Activated gamma-delta T cell treated with anti-CD3 and anti-CD28 coated beads, Interleukin-2, amount 50 U/mL, for 16 hours (primary cell): ENCODE measurements at regions not wholly inside any gene's neighbourhood (a gene's known extent, or its start where the extent isn't known, plus 50 kb on each side); places are given as distances from the start of the nearest gene placed in this dataset.

Experiments used
- DNase-seq: peaks from one replicate; pipeline ENCODE4 v3.0.0-alpha.2; 2020; ENCODE audit warnings: low read depth

DNA sequence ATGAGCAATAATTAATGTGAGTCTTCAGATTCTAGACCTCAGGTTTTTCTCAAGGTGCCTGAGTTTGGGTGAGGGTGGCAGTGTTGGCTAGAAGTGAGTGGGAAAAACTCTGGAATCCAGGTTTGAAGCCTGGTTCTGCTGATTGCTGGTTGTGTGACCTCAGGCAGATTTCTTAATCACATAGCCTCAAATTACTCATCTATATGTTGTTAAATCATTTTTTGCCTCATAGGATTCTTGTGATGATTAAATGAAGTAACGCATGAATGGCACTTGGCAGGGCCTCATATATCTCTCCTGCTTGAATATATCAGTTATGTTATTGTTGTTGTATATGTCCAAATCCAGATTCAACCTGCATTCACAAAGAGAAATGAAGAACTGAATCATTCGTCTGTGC, 60.5 kb downstream of the NR2F2 start:
- DNase-seq, result no peak

DNA sequence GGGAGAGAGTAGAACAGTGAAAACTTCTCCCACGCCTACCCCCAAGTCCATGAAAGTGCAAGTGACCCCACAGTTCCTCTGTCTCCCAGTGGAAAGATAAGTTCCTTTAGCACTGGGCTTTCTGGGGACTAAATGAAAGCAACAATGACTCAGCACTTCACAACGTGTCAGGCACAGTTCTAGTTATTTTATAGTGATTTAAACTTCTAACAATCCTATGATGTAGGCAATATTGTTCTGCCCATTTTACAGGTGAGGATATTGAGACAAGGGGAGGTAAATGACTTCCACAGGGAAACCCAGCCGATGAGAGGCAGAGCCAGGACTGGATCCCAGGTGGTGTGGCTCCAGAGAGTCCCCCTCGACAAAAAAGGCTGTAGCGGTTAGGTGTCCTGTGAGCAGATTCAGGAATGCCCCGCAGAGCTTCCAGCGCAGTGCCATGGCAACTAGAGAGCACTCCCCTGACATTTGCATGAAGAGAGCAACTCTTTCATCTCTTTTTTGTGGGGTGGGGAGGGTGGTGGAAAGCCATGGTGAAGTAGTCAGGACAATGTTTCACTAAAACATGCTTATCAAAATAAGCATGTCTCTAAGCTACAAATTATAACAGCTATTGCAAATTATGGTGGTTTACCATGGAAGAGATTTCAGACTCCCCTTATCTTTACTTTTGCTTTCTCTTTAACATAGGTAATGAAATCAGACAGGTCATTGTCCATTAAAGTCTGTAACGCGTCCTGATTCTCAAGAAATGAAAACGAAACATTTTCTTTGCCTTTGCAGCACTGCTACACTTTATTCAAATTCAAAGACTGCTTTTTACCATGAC, 62.1 kb downstream of the NR2F2 start:
- DNase-seq, result no peak

DNA sequence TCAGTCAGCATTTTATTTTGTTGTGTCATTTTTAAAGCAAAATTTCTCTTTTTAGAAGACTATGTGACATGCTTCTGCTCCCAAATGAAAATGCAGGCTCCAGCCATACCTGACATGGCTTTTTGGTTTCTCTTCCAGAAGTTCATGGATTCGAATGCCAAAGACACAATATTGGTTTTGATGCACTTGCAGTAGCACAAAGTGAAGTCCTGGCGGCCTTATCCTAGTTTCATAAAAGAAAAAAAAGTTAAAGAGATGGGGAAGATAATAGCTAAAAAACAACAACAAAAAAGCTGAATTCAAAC, 62.7 kb downstream of the NR2F2 start:
- DNase-seq, result no peak

DNA sequence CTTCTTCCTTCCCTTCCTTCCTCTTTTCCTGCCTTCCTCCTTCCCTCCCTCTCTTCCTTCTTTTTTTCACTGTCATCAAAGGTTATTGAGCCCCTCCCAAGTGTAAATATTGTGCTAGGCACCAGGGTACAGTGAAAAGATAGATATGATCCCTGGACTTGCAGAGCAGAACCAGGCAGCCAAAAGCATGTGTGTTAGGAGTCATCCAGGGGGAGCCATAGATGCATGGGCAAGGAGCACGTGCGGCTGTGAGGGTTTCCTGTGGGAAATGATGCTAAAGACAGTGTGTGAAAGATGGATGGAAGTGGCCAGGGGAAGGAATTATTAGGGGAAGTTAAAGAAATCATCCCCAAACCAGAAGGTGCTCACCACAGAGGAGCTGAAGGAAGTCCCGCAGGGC, 65.2 kb downstream of the NR2F2 start:
- DNase-seq, result no peak

- no peak for DNase-seq
Observed at GRCh38 chr15:96398776-96399175, 68.3 kb downstream of the NR2F2 start.

- no peak for DNase-seq
Observed at GRCh38 chr15:96402403-96402802, 71.9 kb downstream of the NR2F2 start.

DNA sequence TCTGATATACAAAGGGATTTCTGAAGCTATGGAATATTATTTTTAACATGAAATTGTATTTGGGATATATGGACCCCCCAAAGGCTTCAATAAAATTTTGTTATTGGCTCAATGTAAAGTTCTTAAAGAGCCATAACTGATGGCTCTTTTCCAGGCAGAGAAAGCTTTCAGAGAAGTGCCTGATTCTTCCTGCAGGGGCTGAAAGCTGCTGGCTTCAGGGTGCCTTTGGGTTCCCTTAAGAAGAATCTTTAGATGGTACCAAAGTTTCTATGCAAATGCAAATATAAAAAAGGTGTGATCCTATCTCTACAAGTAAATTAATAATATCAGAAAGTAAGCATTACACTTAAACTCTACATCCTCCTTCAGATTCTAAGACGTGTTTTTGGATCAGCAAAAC, 72.6 kb downstream of the NR2F2 start:
- no peak for DNase-seq

- no peak for DNase-seq
Observed at GRCh38 chr15:96403932-96404331, 73.4 kb downstream of the NR2F2 start.

DNA sequence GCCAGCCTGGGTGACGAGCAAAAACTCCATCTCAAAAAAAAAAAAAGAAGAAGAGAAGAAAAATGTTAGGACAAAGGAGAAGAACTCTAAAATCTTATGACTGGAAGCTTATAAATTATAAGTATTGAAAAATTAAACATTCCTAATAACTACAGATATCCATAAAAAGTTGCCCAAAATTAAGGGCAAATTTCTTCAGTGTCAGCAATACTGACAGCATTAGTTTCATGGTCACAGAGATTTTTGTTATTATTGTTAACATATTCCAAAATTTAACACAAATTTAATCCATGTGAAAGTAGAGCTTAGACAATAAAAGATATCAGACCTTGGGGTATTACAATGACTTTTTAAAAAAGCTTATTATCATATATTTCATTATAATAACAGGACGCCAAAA, 74.1 kb downstream of the NR2F2 start:
- DNase-seq, result no peak

- no peak for DNase-seq
Observed at GRCh38 chr15:96406291-96406690, 75.8 kb downstream of the NR2F2 start.

GRCh38 chr15:96406701-96407100, 76.2 kb downstream of the NR2F2 start:
- no peak for DNase-seq

DNA sequence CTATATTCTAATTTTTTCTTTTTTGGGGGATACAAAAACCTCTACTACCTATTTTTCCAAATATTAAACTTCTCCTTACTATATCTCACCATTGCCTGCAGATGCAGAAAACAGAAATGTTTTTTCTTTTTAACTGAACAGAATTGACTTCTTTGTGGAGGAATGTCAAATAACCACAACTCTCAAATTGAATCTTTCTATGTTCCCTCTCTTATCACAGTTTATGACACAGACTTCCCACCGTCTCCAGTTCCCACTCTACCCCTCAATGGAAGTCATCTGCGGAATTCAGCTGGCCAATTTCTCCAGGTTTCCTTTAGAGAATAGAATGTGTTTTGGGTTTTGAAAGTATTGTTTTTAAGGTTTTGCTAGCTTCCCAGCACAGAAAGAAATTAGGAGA, 77.0 kb downstream of the NR2F2 start:
- no peak for DNase-seq

GRCh38 chr15:96408591-96409183, 78.2 kb downstream of the NR2F2 start:
- DNase-seq, result no peak

DNA sequence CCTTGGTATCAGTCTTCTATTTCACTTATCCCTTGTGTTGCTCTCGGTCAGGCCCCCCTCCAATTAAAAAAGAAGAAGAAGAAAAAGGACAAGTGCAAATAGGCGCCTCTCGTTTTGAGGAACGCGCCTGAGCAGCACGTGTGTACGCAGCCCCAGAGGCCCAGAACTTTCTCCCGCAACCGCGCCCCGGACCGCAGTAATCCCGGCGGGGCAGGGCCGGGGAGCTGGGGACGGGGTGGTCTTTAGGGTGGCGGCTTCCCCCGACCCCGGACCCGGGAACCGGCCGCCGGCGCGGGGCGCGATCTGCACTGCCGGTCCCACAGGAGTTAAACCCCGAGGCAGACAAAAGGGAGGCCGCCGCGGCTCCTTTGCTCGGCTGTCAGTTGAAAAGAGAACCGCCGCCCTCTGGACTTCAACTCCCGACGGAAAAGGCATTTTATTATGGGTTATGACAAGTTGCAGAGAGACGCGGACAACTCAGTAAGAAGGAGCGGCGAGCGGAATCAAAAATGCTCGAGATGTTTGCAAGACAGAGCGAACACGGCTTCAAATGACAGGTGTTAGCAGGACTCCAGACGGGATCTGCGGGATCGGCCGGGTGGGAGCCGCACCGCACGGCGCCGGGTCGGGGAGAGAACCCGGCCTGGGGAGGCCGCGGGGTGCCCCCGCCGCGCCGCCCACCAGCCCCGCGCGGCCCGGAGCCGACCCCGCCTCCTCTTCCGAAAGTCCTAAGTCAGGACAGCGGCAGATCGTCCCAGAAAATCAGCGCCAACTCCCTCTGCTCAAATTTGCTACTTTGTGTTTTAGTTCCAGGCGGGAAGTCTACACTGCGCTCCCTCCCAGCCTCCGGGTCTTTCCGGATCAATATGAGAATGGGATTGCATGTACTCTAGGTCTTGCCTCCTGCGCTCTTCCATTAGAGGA, 79.0 kb downstream of the NR2F2 start:
- DNase-seq, result no peak

DNA sequence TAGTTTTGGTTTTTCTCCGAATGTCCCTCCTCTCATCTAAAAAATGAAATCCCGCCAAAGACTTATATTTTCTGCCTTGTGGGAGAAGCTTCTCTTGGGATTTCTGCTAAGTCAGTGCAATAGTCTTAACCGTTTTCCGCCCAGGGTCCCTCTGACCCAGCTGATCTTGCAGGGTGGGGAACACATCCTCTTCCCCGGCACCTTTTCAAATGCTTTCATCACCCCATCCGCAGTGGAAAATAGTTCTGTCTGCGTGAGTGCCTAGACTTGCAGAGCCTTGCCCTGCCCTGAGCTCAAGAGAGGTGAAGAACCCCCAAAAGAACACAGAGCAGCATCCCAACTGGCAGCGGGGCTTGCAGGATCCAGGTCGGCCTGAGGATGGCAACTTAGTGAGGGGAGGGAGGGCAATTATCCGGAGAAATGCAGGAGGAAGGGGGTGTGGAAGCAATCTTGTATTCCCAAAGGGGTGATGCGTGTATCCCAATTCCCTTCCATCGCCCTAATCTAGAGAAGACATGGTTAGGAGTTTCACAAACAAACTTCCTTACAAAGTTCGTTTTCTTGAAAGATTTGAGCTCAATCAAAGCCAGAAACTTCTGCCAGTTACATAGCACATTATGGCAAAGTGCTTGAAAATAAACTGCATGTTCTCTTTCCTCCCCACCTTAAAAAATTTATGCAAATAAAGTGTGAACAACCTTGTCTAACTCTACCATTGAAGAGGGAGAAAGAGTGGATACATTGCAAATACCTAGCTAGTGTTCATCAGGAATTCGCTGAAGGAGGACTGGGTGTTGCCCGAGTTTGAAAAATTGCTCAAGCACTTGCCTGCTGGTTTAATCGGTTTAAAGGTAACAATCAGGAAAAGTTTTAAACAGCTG, 79.9 kb downstream of the NR2F2 start:
- DNase-seq, result no peak

- no peak for DNase-seq
Observed at GRCh38 chr15:96411056-96412031, 80.8 kb downstream of the NR2F2 start.

DNA sequence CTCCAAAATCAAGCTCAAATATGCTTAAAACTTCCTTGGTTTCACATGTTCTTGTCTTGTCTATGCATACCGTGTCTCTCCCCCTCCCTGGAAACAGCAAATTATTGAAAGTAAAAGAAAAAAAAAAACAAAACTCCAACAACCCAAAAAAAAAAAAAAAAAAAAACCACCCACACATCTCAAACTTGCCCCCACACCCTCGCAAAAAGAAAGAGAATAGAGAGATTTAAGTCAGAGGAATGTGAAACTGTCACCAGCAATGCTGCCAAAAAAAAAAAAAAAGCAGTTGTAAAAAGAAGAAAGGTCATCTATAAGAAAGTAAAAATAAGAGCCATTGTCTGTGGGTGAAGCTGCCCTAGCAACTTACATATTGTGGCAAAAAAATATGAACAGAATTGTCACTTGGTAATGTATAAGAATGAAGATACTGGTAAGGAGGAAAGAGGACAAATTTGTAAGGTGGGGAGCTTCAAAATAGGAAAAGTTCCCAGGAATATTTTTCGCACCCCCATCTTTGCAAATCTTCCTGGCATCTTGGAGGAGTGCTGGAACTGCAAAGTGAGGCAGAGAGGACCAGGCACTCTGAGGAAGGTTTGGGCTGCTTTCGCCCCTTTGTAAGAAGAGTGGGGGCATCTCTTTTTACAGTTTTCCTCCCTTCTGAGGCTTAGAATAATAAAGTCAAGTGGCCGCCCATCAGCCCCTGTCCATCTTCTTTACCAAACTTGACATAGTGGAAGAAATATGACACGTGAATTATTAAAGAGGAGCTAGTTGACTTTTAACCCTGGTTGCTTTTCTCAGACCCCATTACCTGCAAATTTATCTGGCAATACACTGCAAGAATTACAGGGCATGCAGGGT, 81.8 kb downstream of the NR2F2 start:
- no peak for DNase-seq

DNA sequence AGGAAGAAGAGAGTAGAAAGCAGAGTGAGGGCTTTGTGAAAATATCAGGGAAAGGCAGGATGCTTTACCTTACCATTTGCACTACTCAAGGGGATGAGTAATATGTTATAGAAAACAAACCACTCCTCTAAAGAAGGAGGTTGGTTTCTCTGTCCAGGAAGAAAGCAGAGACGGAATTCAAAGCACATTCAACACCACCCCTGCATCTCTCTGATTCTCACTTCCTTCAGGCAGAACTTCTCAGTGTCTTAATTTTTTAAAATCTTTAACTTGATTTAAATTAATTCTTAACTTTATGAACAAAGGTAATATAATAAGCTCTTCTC, 82.4 kb downstream of the NR2F2 start:
- no peak for DNase-seq

- no peak for DNase-seq
Observed at GRCh38 chr15:96413657-96414056, 83.2 kb downstream of the NR2F2 start.

DNA sequence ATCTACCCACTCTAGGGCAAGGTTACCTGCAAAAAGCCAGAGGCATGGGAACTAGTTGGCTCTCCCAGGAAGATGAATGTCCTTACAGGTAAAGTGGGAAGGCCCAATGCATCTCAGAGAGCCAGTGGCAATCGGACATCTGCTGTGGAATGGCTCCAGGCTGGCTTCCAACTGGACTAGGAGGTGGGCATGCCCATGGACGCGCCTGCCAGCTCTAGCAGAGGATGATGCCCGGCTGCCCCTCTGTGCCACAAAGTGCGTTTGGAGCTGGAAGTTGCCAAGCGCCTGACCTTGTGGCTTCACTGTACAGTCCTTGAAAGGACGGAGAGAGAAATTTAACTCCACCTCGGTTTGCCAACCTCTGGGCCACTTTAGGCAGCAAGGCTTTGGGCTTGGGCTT, 84.4 kb downstream of the NR2F2 start:
- no peak for DNase-seq
